Thyroid gland (tissue), 4 donors: ENCODE measurements at regions not wholly inside any gene's neighbourhood (a gene's known extent, or its start where the extent isn't known, plus 50 kb on each side); places are given as distances from the start of the nearest gene placed in this dataset. TPM values are rescaled to one million over a fixed set of nuclear protein-coding genes. Genes with fewer than 3 reads are reported as not detected.
"Not testable (repeated sequence)": the region's sequence is repeated elsewhere in the genome, so short reads cannot be mapped to it uniquely, and the experiment has no call there.

Source experiments
- DNase-seq, 2 donors: peaks; one replicate each; pipeline ENCODE4 v3.0.0-alpha.2; 2019
- H3K27ac ChIP-seq, 3 donors: fragments of 200-600 bp; sonication (generic); 1 replicate in 2 of 3; 2 replicates in 1 of 3; pipeline ENCODE4 v1.5.1; 2016 to 2019; ENCODE audit warnings: mild to moderate bottlenecking in 1 of 3, moderate library complexity in 1 of 3
- H3K27me3 ChIP-seq: fragments of 200-600 bp; sonication (generic); one replicate; pipeline ENCODE4 v1.5.1; 2019
- H3K36me3 ChIP-seq, 2 donors: fragments of 200-600 bp; sonication (generic); one replicate each; pipeline ENCODE4 v1.5.1; 2016 to 2019
- H3K4me1 ChIP-seq, 2 donors: fragments of 200-600 bp; sonication (generic); one replicate each; pipeline ENCODE4 v1.5.1; 2017 to 2019
- H3K4me3 ChIP-seq, 3 donors: fragments of 200-600 bp; sonication (generic); replicated peaks in 1 of 3; 1 replicate in 2 of 3; 2 replicates in 1 of 3; pipeline ENCODE4 v1.5.1; 2016; ENCODE audit warnings: mild to moderate bottlenecking in 1 of 3
- H3K9me3 ChIP-seq: fragments of 200-600 bp; sonication (generic); one replicate; pipeline ENCODE4 v1.5.1; 2017
- CTCF ChIP-seq, 6 experiments: fragments of 200-600 bp in 3 of 6; fragments of 450-650 bp in 3 of 6; sonication (generic) in 3 of 6; IDR thresholded peaks; one replicate each; pipeline ENCODE4 v1.5.1; 2016 to 2019; ENCODE audit warnings: antibody characterized with exemption in 6 of 6, mild to moderate bottlenecking in 2 of 6, inconsistent platforms in 1 of 6, moderate library complexity in 1 of 6
- POLR2A ChIP-seq, 2 donors: fragments of 450-650 bp; IDR thresholded peaks; one replicate each; pipeline ENCODE4 v1.6.1; 2017; ENCODE audit warnings: antibody characterized with exemption in 2 of 2, mild to moderate bottlenecking in 2 of 2, moderate library complexity in 1 of 2
- WGBS, 2 donors: methylation state at CpG; one replicate each; pipeline ENCODE4 v1.1.5; 2017; 5-methylcytosine and 5-hydroxymethylcytosine counted together
- intact Hi-C: fragments of 100-400 bp; cut with DNase I; formaldehyde crosslinking; loops from one replicate; pipeline ENCODE4 v1.15.1; 2023
- small RNA-seq: library from RNA; depleted of rRNA; stranded (forward); fragments of <200 nt; gene quantifications from one replicate; pipeline ENCODE3, GENCODE V24; 2016

DNA sequence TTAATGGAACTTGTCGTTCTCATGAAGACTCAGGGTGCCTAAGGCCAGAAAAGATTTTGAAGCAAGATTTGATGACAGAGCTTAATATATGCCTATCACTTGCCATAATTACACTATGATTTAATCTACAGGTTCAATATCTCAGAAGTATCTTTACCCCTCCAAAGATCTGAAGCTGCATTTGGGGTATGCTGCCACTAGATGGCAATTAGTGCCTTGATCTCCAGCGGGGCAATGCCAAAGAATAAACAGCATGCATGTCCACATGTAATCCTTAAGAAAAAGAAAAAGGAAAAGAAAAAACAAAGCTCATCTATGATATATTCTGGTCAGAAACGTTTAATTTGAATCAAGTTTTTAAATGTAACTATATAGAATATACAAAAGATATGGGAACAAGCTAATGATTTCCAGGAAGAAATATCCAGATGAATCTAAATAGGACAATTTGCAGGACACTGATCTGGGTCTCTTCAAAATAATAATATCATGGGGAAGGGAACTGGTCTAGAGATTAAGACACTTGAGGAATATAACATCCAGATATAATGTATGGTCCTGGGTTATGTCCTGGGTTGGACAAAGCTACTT, 55.0 kb upstream of the SOX14 start:
- H3K36me3 ChIP-seq, result no peaks in the 10 kb centered on the region
- no peaks in the 10 kb centered on the region for H3K27me3 ChIP-seq
- no peaks in the 10 kb centered on the region for H3K4me1 ChIP-seq
- intact Hi-C loops, result no loop called here
- H3K9me3 ChIP-seq, result no peaks in the 10 kb centered on the region
- no peak overlapping the region for H3K27ac ChIP-seq
- DNase-seq, result no peak
- no peak overlapping the region for H3K4me3 ChIP-seq
- TF ChIP-seq POLR2A (IDR thresholded peaks at IDR 0.05), result no peak
- no peak for TF ChIP-seq CTCF (IDR thresholded peaks at IDR 0.05)
- WGBS, 2 donors, result 4 to 5% methylated on average over 3 of the region's 3 CpGs

DNA sequence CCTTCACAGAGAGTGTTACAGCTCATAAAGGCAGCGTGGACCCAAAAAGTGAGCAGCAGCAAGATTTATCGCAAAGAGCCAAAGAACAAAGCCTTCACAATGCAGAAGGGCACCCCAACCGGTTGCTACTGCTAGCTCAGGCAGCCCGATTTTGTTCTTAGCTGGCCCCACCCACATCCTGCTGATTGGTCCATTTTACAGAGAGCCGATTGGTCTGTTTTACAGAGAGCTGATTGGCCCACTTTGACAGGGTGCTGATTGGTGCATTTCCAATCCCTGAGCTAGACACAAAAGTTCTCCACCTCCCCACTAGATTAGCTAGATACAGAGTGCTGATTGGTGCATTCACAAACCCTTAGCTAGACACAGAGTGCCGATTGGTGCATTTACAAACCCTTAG, 50.1 kb upstream of the SOX14 start:
- H3K4me1 ChIP-seq, H3K27ac ChIP-seq, intact Hi-C loops, DNase-seq, H3K9me3 ChIP-seq, H3K36me3 ChIP-seq, H3K27me3 ChIP-seq, H3K4me3 ChIP-seq: not testable (repeated sequence)
- WGBS, 2 donors, result 82 to 93% methylated on average over 5 to 6 of the region's 6 CpGs

Small RNAs in the stretch of these regions (small RNA-seq; reads per million reads assigned to genes)
- not detected for gene RNA5SP142
